Neuronal stem cell (in vitro differentiated cells): ENCODE measurements at regions not wholly inside any gene's neighbourhood (a gene's known extent, or its start where the extent isn't known, plus 50 kb on each side); places are given as distances from the start of the nearest gene placed in this dataset.
A peak's percentile ranks its signal among the peaks of the same experiment; 100 is the strongest.

ENCODE experiments used
- DNase-seq: peaks from one replicate; pipeline ENCODE4 v3.0.0-alpha.2; 2013; ENCODE audit warnings: low spot score
- H2AFZ ChIP-seq: one replicate; pipeline ENCODE4 v1.6.1; 2013; ENCODE audit warnings: mild to moderate bottlenecking, low read length, inconsistent platforms
- H2AK5ac ChIP-seq: 2 replicates; pipeline ENCODE4 v1.6.1; 2013; ENCODE audit warnings: low read depth, mild to moderate bottlenecking, inconsistent platforms, low read length, moderate library complexity, mixed read lengths
- H2BK120ac ChIP-seq: 2 replicates; pipeline ENCODE4 v1.6.1; 2013; ENCODE audit warnings: low read depth, mild to moderate bottlenecking, inconsistent platforms, low read length, moderate library complexity, mixed read lengths
- H2BK12ac ChIP-seq: one replicate; pipeline ENCODE4 v1.6.1; 2013; ENCODE audit warnings: low read length, inconsistent platforms
- H2BK15ac ChIP-seq: 2 replicates; pipeline ENCODE4 v1.6.1; 2013; ENCODE audit warnings: mild to moderate bottlenecking, low read length, inconsistent platforms, mixed read lengths
- H2BK5ac ChIP-seq: one replicate; pipeline ENCODE4 v1.6.1; 2013; ENCODE audit warnings: inconsistent platforms, mild to moderate bottlenecking, low read length, moderate library complexity
- H3K14ac ChIP-seq: one replicate; pipeline ENCODE4 v1.6.1; 2013; ENCODE audit warnings: low read length, inconsistent platforms
- H3K18ac ChIP-seq: 2 replicates; pipeline ENCODE4 v1.6.1; 2013; ENCODE audit warnings: low read length, inconsistent platforms
- H3K23ac ChIP-seq: 2 replicates; pipeline ENCODE4 v1.6.1; 2013; ENCODE audit warnings: low read depth, mild to moderate bottlenecking, mixed read lengths, low read length, inconsistent platforms; ENCODE audit not compliant: poor library complexity
- H3K27ac ChIP-seq: replicated peaks from 3 replicates; pipeline ENCODE4 v1.5.1; 2013; ENCODE audit warnings: low read length, inconsistent platforms
- H3K27me3 ChIP-seq, 3 experiments: 2 replicates each; pipeline ENCODE4 v1.6.1; 2013; ENCODE audit warnings: low read length in 3 of 3, mild to moderate bottlenecking in 2 of 3, inconsistent platforms in 1 of 3, low read depth in 1 of 3, mixed read lengths in 1 of 3, moderate library complexity in 1 of 3; ENCODE audit not compliant: control insufficient read depth in 3 of 3, insufficient read depth in 3 of 3
- H3K36me3 ChIP-seq, 2 donors: replicated peaks in 1 of 2; 2 replicates each; pipeline ENCODE4 v1.6.1; 2013; ENCODE audit warnings: low read length in 2 of 2; ENCODE audit not compliant: control insufficient read depth in 2 of 2, insufficient read depth in 2 of 2
- H3K4ac ChIP-seq: 2 replicates; pipeline ENCODE4 v1.6.1; 2013; ENCODE audit warnings: inconsistent platforms, mild to moderate bottlenecking, low read length, moderate library complexity
- H3K4me1 ChIP-seq, 2 donors: 1 replicate in 1 of 2; 2 replicates in 1 of 2; pipeline ENCODE4 v1.6.1; 2013; ENCODE audit warnings: low read length in 2 of 2, low read depth in 1 of 2; ENCODE audit not compliant: control insufficient read depth in 2 of 2, insufficient read depth in 1 of 2
- H3K4me2 ChIP-seq: one replicate; pipeline ENCODE4 v1.6.1; 2013; ENCODE audit warnings: mild to moderate bottlenecking, low read length, inconsistent platforms; ENCODE audit not compliant: insufficient read depth, poor library complexity, severe bottlenecking
- H3K4me3 ChIP-seq, 2 donors: 2 replicates each; pipeline ENCODE4 v1.5.1; 2013; ENCODE audit warnings: low read length in 2 of 2, mild to moderate bottlenecking in 2 of 2, inconsistent platforms in 1 of 2, moderate library complexity in 1 of 2
- H3K79me1 ChIP-seq: one replicate; pipeline ENCODE4 v1.6.1; 2013; ENCODE audit warnings: low read depth, mild to moderate bottlenecking, inconsistent platforms, low read length, moderate library complexity
- H3K9ac ChIP-seq: one replicate; pipeline ENCODE4 v1.6.1; 2013; ENCODE audit warnings: mild to moderate bottlenecking, low read depth, low read length, inconsistent platforms; ENCODE audit not compliant: poor library complexity
- H3K9me3 ChIP-seq, 2 donors: replicated peaks in 1 of 2; 2 replicates each; pipeline versions ENCODE3 to v1.6.1; 2013; ENCODE audit warnings: low read length in 2 of 2, mild to moderate bottlenecking in 2 of 2, inconsistent platforms in 1 of 2, low read depth in 1 of 2, mixed read lengths in 1 of 2, moderate library complexity in 1 of 2; ENCODE audit not compliant: control insufficient read depth in 2 of 2, insufficient read depth in 1 of 2
- H4K8ac ChIP-seq: one replicate; pipeline ENCODE4 v1.6.1; 2013; ENCODE audit warnings: low read depth, mild to moderate bottlenecking, inconsistent platforms, low read length, moderate library complexity
- H4K91ac ChIP-seq: one replicate; pipeline ENCODE4 v1.6.1; 2013; ENCODE audit warnings: low read length, low read depth, mild to moderate bottlenecking, inconsistent platforms; ENCODE audit not compliant: poor library complexity
- WGBS, 2 donors: extraction: QIAGEN DNeasy Blood & Tissue Kit; methylation state at CpG; one replicate each; pipeline ENCODE4 v1.1.7; 2013; ENCODE audit warnings: missing lambda C conversion rate in 2 of 2, mixed read lengths in 1 of 2; ENCODE audit not compliant: insufficient read length in 2 of 2, insufficient replicate concordance in 1 of 2; ENCODE audit errors: extremely low coverage in 2 of 2; 5-methylcytosine and 5-hydroxymethylcytosine counted together

DNA sequence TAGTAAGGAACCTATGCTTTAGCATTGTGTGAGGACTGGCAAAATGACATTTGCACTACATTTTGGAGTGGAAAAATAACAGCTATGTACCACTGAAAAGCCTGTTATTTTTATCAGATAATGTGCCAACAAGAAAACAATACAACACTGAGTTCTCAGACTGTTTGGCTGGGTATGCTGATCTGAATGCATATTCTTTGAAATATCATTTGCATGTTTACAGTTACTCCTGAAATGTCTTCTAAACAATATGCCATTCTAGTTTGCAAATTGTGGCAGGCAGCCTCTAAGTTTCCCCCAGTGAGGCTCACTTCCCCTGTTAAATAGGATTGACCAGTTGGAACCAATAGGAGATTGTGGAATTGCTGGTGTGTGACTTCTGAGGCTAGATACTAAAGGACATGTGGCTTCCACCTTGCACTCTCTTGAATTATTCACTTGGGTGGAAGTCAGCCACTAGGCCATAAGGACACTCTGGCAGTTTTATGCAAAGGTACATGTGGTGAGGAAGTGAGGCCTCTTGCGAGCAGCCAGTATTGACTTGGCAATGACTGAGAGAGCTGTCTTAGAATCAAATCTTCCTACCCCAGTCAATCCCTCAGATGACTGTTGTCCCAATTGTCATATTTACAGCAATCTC is 250.4 kb upstream of the PCSK5 start:
- Histone ChIP-seq H3K14ac (no peak overlapping the region), H2AK5ac (no peak overlapping the region), H2BK12ac (no peak overlapping the region), H4K91ac (no peak overlapping the region), H3K9ac (no peak overlapping the region), H3K4ac (no peak overlapping the region), H3K23ac (no peak overlapping the region), H4K8ac (no peak overlapping the region), H3K9me3 (no peaks in the 10 kb centered on the region), H3K4me3 (no peak overlapping the region), H3K18ac (no peak overlapping the region), H3K4me1 (no peaks in the 10 kb centered on the region), H3K36me3 (no peaks in the 10 kb centered on the region), H2AFZ (no peak overlapping the region), H2BK5ac (no peak overlapping the region), H3K4me2 (no peak overlapping the region), H3K79me1 (no peaks in the 10 kb centered on the region), H3K27me3 (no peaks in the 10 kb centered on the region), H3K27ac (no peak overlapping the region), H2BK15ac (no peak overlapping the region), H2BK120ac (no peak overlapping the region)
- DNase-seq, result no peak
- WGBS, 2 donors, result no CpG with 5 or more reads among the region's 1 CpG

GRCh38 chr9:75642522-75642921 is 248.0 kb upstream of the PCSK5 start:
- no peak overlapping the region for H3K27ac ChIP-seq

GRCh38 chr9:75644649-75645048 is 245.8 kb upstream of the PCSK5 start:
- H3K4me2 ChIP-seq, result no peak overlapping the region
- H4K8ac ChIP-seq, result no peak overlapping the region
- no peak overlapping the region for H3K23ac ChIP-seq
- H3K9ac ChIP-seq, result no peak overlapping the region
- no peaks in the 10 kb centered on the region for H3K27me3 ChIP-seq
- H3K36me3 ChIP-seq, result no peaks in the 10 kb centered on the region
- no peak overlapping the region for H3K27ac ChIP-seq
- no peak overlapping the region for H2BK15ac ChIP-seq
- H3K4me3 ChIP-seq, result peak overlapping the region in 1 of 2 donors; percentile 65
- H2BK5ac ChIP-seq, result no peak overlapping the region
- no CpG with 5 or more reads among the region's 2 CpGs for WGBS, 2 donors
- no peak overlapping the region for H2BK12ac ChIP-seq
- H4K91ac ChIP-seq, result no peak overlapping the region
- no peaks in the 10 kb centered on the region for H3K4me1 ChIP-seq
- no peak overlapping the region for H2AFZ ChIP-seq
- H3K18ac ChIP-seq, result peak overlapping the region; percentile 33
- DNase-seq, result no peak
- H3K9me3 ChIP-seq, result no peaks in the 10 kb centered on the region
- H3K14ac ChIP-seq, result no peak overlapping the region
- no peak overlapping the region for H2AK5ac ChIP-seq
- no peak overlapping the region for H2BK120ac ChIP-seq
- no peak overlapping the region for H3K4ac ChIP-seq
- no peaks in the 10 kb centered on the region for H3K79me1 ChIP-seq

More at GRCh38 chr9:75642522-75642921, 248.0 kb upstream of the PCSK5 start:
- Histone ChIP-seq H3K4ac (no peak overlapping the region), H2AFZ (no peak overlapping the region), H3K9ac (no peak overlapping the region), H3K23ac (no peak overlapping the region), H4K8ac (no peak overlapping the region), H3K27me3 (no peaks in the 10 kb centered on the region), H2AK5ac (no peak overlapping the region), H2BK12ac (no peak overlapping the region), H3K18ac (no peak overlapping the region), H3K4me2 (no peak overlapping the region), H3K79me1 (no peaks in the 10 kb centered on the region), H3K14ac (no peak overlapping the region), H3K4me1 (no peaks in the 10 kb centered on the region), H4K91ac (no peak overlapping the region), H2BK120ac (no peak overlapping the region), H2BK5ac (no peak overlapping the region), H2BK15ac (no peak overlapping the region), H3K9me3 (no peaks in the 10 kb centered on the region), H3K4me3 (no peak overlapping the region), H3K36me3 (no peaks in the 10 kb centered on the region)
- no peak for DNase-seq

DNA sequence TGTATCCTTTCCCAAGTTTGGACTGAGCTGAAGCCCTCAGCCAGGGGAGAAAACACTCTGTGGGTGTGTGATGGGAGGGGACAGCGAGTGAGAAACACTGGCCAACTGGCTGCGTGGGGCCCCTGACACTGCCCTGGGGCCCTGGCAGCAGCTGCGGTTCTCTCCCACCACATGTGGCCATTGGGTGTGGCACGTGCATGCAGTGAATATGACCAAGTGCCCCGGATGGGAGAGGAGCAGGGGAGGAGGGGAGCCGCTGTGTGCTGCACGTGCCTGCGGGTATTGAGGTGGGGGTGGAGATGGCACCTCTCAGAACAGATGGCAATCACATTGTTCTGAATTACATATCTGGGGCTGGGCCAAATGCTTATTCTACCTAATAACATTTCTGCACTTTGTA is 242.4 kb upstream of the PCSK5 start:
- H3K9me3 ChIP-seq, result no peaks in the 10 kb centered on the region
- H3K14ac ChIP-seq, result no peak overlapping the region
- H3K27ac ChIP-seq, result no peak overlapping the region
- no peak overlapping the region for H3K4ac ChIP-seq
- no peak overlapping the region for H3K4me3 ChIP-seq
- H3K79me1 ChIP-seq, result no peaks in the 10 kb centered on the region
- H2BK5ac ChIP-seq, result no peak overlapping the region
- DNase-seq, result no peak
- H3K27me3 ChIP-seq, result no peaks in the 10 kb centered on the region
- peak overlapping the region; percentile 83 for H3K18ac ChIP-seq
- no peak overlapping the region for H3K23ac ChIP-seq
- H2BK12ac ChIP-seq, result no peak overlapping the region
- no peak overlapping the region for H2BK15ac ChIP-seq
- no peak overlapping the region for H2AFZ ChIP-seq
- H3K4me1 ChIP-seq, result no peaks in the 10 kb centered on the region
- H4K91ac ChIP-seq, result no peak overlapping the region
- no peaks in the 10 kb centered on the region for H3K36me3 ChIP-seq
- no peak overlapping the region for H3K4me2 ChIP-seq
- no peak overlapping the region for H2BK120ac ChIP-seq
- no peak overlapping the region for H4K8ac ChIP-seq
- no CpG with 5 or more reads among the region's 8 CpGs for WGBS, 2 donors
- H2AK5ac ChIP-seq, result no peak overlapping the region
- H3K9ac ChIP-seq, result no peak overlapping the region
